CD4-positive, alpha-beta T cell (primary cell): ENCODE measurements at regions not wholly inside any gene's neighbourhood (a gene's known extent, or its start where the extent isn't known, plus 50 kb on each side); places are given as distances from the start of the nearest gene placed in this dataset.
A peak's percentile ranks its signal among the peaks of the same experiment; 100 is the strongest.

Experiments used
- ATAC-seq: fragments of 200-7000 bp; cut with Tn5 transposase; one replicate; pipeline ENCODE4 v1.10.0; 2022; ENCODE audit warnings: mild to moderate bottlenecking; ENCODE audit not compliant: poor library complexity
- CTCF ChIA-PET: fragments of 350-600 bp; sonication (Branson Sonifier 250); formaldehyde crosslinking; loops from one replicate; lab custom pipeline; 2021; ENCODE audit warnings: antibody characterized with exemption, inconsistent platforms; lab: Charles Lee
- POLR2A ChIA-PET: fragments of 350-600 bp; sonication (Branson Sonifier 250); formaldehyde crosslinking; loops from one replicate; lab custom pipeline; 2021; ENCODE audit warnings: antibody characterized with exemption, inconsistent platforms; lab: Charles Lee
- DNase-seq, 14 experiments: peaks; one replicate each; pipeline ENCODE4 v3.0.0-alpha.2; 2013 to 2020; ENCODE audit warnings: mixed read lengths in 2 of 14
- H3K27ac ChIP-seq, 2 donors: one replicate each; pipeline versions ENCODE4 v1.5.1 to v1.7.0; 2013; ENCODE audit warnings: low read length in 2 of 2, low read depth in 1 of 2, mild to moderate bottlenecking in 1 of 2
- H3K27me3 ChIP-seq, 2 experiments: 1 replicate in 1 of 2; 2 replicates in 1 of 2; pipeline versions ENCODE4 v1.6.1 to v1.7.0; 2013; ENCODE audit warnings: low read length in 2 of 2, control low read depth in 1 of 2, mild to moderate bottlenecking in 1 of 2, moderate library complexity in 1 of 2; ENCODE audit not compliant: insufficient read depth in 2 of 2, control insufficient read depth in 1 of 2
- H3K36me3 ChIP-seq: one replicate; pipeline ENCODE4 v1.6.1; 2013; ENCODE audit warnings: low read length, control low read depth; ENCODE audit not compliant: insufficient read depth
- H3K4me1 ChIP-seq: one replicate; pipeline ENCODE4 v1.6.1; 2013; ENCODE audit warnings: low read length, control low read depth; ENCODE audit not compliant: insufficient read depth
- H3K4me3 ChIP-seq: one replicate; pipeline ENCODE4 v1.5.1; 2013; ENCODE audit warnings: mild to moderate bottlenecking, low read length, moderate library complexity
- H3K9me3 ChIP-seq, 2 experiments: 1 replicate in 1 of 2; 2 replicates in 1 of 2; pipeline versions ENCODE4 v1.6.1 to v1.7.0; 2013; ENCODE audit warnings: low read length in 2 of 2, mild to moderate bottlenecking in 2 of 2, control low read depth in 1 of 2, moderate library complexity in 1 of 2; ENCODE audit not compliant: control insufficient read depth in 1 of 2, insufficient read depth in 1 of 2
- H3K27ac Mint-ChIP-seq: one replicate; pipeline ENCODE4 v1.8.0; 2020; ENCODE audit warnings: mixed read lengths
- H3K27me3 Mint-ChIP-seq: one replicate; pipeline ENCODE4 v1.8.0; 2021; ENCODE audit warnings: mixed read lengths
- H3K36me3 Mint-ChIP-seq: one replicate; pipeline ENCODE4 v1.8.0; 2021; ENCODE audit warnings: low read depth, mixed read lengths
- H3K4me1 Mint-ChIP-seq: one replicate; pipeline ENCODE4 v1.8.0; 2021; ENCODE audit warnings: low read depth, mixed read lengths
- H3K4me3 Mint-ChIP-seq: one replicate; pipeline ENCODE4 v1.8.0; 2020; ENCODE audit warnings: mild to moderate bottlenecking, mixed read lengths
- H3K9me3 Mint-ChIP-seq: one replicate; pipeline ENCODE4 v1.8.0; 2020; ENCODE audit warnings: mixed read lengths
- intact Hi-C, 2 experiments: fragments of 100-400 bp; cut with DNase I in 1 of 2; cut with micrococcal nuclease in 1 of 2; formaldehyde crosslinking; loops; one replicate each; pipeline versions ENCODE4 v1.15.1 to v1.9.0; 2023 to 2025; cut with DNase I, micrococcal nuclease
- TF ChIP-seq, protein P1 (sequence below): fragments of 200-600 bp; IDR thresholded peaks from one replicate; pipeline ENCODE4 v1.8.0; 2022; ENCODE audit warnings: antibody characterized with exemption, mild to moderate bottlenecking

DNA sequence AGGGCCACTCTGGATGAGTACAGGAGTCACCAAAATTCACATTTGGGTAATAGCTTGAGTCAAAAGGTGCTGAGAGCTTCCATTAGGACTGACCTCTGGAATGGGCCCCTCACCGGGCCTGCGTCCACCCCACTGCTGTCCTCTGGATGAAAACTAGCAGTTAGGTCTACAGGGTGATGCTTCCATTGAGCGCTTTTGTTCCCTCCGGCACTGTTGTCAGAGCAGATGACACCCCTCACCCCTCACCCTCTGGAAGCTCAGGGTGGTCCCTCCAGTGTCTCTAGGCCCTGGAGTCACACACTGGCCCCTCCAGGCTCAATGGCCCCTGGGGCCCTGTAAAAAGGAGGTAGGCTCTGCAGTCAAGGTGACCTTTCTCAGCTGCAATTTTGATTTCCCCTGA, 187.8 kb upstream of the GPR12 start:
- no peak for DNase-seq
- POLR2A ChIA-PET: no interaction called here
- Histone ChIP-seq H3K4me1 (no peaks in the 10 kb centered on the region), H3K36me3 (no peaks in the 10 kb centered on the region), H3K4me3 (no peak overlapping the region), H3K9me3 (no peaks in the 10 kb centered on the region), H3K27ac (no peak overlapping the region), H3K27me3 (no peaks in the 10 kb centered on the region)
- no peak for ATAC-seq
- Mint-ChIP-seq H3K27ac (no peak overlapping the region), H3K4me1 (no peaks in the 10 kb centered on the region), H3K27me3 (no peaks in the 10 kb centered on the region), H3K36me3 (no peaks in the 10 kb centered on the region), H3K4me3 (no peak overlapping the region), H3K9me3 (no peaks in the 10 kb centered on the region)
- intact Hi-C loops: no loop called here
- TF ChIP-seq, protein P1, sequence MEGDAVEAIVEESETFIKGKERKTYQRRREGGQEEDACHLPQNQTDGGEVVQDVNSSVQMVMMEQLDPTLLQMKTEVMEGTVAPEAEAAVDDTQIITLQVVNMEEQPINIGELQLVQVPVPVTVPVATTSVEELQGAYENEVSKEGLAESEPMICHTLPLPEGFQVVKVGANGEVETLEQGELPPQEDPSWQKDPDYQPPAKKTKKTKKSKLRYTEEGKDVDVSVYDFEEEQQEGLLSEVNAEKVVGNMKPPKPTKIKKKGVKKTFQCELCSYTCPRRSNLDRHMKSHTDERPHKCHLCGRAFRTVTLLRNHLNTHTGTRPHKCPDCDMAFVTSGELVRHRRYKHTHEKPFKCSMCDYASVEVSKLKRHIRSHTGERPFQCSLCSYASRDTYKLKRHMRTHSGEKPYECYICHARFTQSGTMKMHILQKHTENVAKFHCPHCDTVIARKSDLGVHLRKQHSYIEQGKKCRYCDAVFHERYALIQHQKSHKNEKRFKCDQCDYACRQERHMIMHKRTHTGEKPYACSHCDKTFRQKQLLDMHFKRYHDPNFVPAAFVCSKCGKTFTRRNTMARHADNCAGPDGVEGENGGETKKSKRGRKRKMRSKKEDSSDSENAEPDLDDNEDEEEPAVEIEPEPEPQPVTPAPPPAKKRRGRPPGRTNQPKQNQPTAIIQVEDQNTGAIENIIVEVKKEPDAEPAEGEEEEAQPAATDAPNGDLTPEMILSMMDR: no peak
- CTCF ChIA-PET: no interaction called here

DNA sequence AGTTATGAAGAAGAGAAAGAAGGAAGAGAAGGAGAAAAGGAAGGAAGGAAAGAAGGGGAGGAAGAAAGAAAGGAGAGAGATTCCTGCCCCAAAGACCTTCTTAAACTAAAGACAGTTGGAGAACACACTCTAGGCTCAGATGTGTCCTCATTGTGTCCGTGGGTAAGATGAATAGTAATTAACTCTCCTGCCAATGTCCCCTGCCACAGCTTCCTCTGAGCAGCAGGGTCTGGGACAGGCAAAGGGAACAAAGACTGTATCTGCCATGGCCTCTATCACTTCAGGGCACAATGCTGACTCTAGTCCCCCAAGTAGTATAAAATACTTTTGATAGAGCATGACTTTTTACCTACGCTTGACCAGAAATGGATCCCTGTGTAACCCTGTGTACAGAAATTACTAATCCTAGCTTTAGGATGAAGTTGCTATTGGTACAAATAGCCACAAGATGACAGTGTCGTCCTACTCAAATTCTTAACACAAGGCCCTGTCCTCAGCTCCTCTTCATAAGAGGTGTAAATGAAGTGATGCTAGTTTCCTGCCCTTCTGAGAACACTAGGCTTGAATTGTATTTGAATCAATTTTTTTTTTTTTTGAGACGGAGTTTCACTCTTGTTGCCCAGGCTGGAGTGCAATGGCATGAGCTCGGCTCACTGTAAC, 186.2 kb upstream of the GPR12 start:
- no peak overlapping the region for H3K27ac Mint-ChIP-seq
- H3K27ac ChIP-seq: no peak overlapping the region
- no peaks in the 10 kb centered on the region for H3K36me3 Mint-ChIP-seq
- TF ChIP-seq, protein P1: no peak
- intact Hi-C loops: no loop called here
- no peaks in the 10 kb centered on the region for H3K4me1 Mint-ChIP-seq
- H3K27me3 ChIP-seq: no peaks in the 10 kb centered on the region
- no peak overlapping the region for H3K4me3 ChIP-seq
- H3K9me3 Mint-ChIP-seq: no peaks in the 10 kb centered on the region
- H3K9me3 ChIP-seq: no peaks in the 10 kb centered on the region
- POLR2A ChIA-PET: no interaction called here
- no peaks in the 10 kb centered on the region for H3K36me3 ChIP-seq
- ATAC-seq (no peak), DNase-seq (peak in 3 of 14 experiments; percentile 13 to 27 (median 21))
- CTCF ChIA-PET: interaction anchor here (0.7 to 1.5 kb wide), 3 partner anchors 38 to 1037 kb away, joined by 3 to 5 read pairs (median 3); no protein-coding TSS in a partner anchor
- H3K4me3 Mint-ChIP-seq: no peak overlapping the region
- H3K4me1 ChIP-seq: no peaks in the 10 kb centered on the region
- H3K27me3 Mint-ChIP-seq: no peaks in the 10 kb centered on the region

DNA sequence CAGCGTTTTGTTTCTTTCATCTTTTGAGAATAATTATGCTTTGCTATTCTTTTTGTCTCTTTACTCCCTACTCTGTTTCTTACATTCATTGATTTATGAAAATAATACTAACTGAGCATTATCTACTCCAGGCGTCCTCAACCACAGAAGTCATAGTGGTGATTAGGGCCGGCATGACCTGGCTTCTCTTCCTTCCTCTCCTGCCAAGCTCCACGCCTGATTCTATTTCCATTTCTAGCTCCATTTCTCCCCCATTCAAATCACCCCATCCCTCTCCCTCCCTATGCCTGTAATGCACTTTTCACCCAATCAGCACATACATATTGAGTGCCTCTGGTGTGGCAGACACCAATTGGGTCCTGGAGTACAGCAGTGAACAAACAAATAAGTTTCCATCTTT, 183.2 kb upstream of the GPR12 start:
- Mint-ChIP-seq H3K9me3 (no peaks in the 10 kb centered on the region), H3K27me3 (peaks cover 9% of the 10 kb centered on the region), H3K4me1 (no peaks in the 10 kb centered on the region), H3K4me3 (no peak overlapping the region), H3K36me3 (no peaks in the 10 kb centered on the region), H3K27ac (no peak overlapping the region)
- H3K4me1 ChIP-seq: no peaks in the 10 kb centered on the region
- TF ChIP-seq, protein P1: no peak
- POLR2A ChIA-PET: no interaction called here
- no peak overlapping the region for H3K27ac ChIP-seq
- H3K4me3 ChIP-seq: no peak overlapping the region
- H3K36me3 ChIP-seq: no peaks in the 10 kb centered on the region
- intact Hi-C loops: no loop called here
- H3K27me3 ChIP-seq: no peaks in the 10 kb centered on the region
- ATAC-seq (no peak), DNase-seq (no peak)
- H3K9me3 ChIP-seq: no peaks in the 10 kb centered on the region
- CTCF ChIA-PET: no interaction called here
